ENCODE measurements at regions not wholly inside any gene's neighbourhood (a gene's known extent, or its start where the extent isn't known, plus 50 kb on each side); places are given as distances from the start of the nearest gene placed in this dataset.

GRCh38 chrX:6693051-6693450, 158.1 kb upstream of the VCX3A start:
- DNase-seq: no peak

DNA sequence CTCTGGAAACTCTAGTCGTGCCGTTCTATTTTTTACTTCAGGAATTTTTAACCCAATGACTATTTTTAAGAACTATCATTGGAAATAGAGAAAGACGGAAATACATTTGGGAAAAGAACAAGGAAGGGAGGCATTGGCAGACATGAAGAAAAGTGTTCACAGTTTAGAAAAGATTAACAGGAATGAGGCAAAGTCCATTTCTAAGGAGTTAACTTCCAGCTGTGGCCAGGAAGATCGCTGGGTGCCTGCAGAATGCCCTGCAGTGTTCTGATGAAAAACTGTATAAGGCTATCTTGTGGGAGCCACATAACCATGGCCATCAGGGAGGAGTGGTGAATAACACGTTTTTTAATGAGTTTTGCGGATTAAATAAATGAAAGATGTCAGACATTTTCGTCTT, 150.6 kb upstream of the VCX3A start:
- DNase-seq: no peak

DNA sequence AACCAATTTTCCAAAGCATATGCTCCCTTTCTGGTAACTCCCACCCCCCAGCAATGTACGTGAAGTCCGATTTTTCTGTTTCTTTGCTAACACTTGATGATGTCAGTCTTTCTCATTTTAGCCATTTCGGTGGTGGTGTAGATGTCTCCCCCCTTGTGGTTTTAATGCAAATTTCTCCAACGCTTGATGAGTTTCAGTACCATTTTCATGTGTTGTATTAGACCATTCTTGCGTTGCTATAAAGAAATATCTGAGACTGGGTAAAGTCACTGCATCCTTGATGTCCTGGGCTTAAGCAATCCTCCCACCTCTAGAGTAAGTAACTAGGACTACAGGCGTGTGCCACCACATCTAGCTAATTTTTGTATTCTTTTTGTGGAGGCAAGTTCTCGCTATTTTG, 148.4 kb upstream of the VCX3A start:
- DNase-seq: no peak

DNA sequence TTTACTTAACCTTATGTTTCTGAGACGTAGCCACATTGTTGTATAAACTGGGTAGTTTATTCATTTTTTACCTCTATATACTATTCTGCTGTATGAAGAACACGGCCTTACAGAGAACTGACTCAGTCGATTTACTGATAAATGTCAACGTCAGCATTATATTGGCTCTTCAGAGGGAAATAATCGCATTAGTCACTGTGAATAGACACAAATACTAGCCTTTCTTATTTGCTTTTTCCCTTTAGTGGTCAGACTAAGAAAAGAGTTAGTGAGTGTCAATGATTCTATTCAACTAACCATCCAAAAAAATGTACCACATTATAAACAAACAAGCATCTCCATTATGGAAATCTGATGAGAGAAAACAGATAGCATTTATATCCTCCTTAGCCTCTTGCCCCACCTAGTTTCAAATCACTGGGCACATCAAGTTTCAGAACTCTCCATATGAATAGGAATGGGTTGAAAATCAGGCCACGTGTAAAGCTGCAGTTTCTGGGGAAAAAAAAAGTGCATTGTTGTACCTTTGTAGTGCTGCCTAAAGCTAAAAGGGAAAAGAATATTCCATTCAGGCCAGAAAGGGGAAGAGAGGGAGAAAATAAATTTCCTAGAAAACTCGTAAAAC, 146.7 kb upstream of the VCX3A start:
- DNase-seq: no peak

DNA sequence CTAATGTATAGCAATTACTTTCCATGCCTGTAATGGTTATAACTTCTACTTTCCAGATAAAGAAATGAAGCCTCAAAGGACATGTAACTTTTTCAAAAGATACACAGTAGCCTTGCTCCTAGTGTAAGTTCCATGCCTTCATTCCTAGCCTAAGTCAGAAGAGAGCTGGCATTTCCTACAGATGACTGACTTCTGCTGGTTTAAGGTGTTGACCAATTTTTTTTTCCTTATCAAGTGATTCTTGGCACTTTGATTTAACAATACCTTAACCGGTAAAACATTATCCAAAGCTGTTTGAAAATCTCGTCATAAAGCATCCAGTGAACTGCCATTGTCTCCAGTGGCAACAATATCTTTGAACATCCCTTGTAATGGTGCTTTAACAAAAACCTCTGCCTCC, 145.1 kb upstream of the VCX3A start:
- DNase-seq: no peak

- no peak for DNase-seq
Measured at GRCh38 chrX:6679550-6679949, 144.6 kb upstream of the VCX3A start.

DNA sequence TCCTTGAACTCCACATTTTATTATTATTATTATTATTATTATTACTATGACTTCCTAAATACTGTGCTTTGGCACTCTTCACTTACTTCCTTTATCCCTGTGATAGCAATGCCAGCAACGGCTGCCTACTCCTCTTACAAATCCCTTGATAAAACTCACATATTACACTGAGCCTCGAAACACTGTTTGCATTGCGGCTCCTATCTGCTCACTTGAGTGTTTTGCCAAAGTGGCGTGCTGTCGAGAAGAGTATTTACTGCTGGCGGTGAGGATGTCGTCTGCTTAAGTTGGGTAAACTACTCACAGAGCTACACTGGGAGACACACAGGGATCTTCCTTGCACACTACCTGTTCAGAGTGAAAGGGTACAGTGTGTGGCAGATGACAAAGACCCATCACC, 143.4 kb upstream of the VCX3A start:
- DNase-seq: no peak

- no peak for DNase-seq
Measured at GRCh38 chrX:6674734-6675133, 139.8 kb upstream of the VCX3A start.

DNA sequence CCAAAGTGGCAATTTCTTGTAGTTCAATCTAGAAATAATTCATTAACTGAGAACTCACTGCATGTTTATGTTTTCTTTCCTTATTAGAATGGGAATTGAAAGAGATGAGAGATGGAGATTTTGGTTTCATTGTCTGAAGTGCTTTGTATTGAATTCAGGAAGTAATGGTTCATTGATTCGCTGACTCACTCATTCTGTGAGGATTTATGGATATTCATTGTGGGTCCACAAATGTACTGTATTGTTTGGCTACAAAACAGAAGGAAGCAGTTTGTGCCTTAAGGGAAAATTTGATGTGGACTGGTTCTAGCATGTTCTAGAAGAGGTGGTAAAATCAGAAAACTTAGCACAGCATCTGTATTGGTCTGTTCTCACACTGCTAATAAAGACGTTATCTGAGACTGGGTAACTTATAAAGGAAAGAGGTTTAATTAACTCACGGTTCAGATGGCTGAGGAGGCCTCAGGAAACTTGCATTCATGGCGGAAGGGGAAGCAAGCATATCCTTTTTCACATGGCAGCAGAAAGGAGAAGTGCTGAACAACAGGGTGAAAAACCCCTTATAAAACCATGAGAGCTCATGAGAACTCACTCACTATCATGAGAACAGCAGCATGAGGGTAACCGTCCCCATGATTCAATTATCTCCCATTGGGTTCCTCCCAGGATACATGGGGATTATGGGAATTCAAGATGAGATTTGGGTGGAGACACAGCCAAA, 132.3 kb upstream of the VCX3A start:
- no peak for DNase-seq

GRCh38 chrX:6666624-6667023, 131.7 kb upstream of the VCX3A start:
- no peak for DNase-seq

GRCh38 chrX:6661736-6662135, 126.8 kb upstream of the VCX3A start:
- no peak for DNase-seq

DNA sequence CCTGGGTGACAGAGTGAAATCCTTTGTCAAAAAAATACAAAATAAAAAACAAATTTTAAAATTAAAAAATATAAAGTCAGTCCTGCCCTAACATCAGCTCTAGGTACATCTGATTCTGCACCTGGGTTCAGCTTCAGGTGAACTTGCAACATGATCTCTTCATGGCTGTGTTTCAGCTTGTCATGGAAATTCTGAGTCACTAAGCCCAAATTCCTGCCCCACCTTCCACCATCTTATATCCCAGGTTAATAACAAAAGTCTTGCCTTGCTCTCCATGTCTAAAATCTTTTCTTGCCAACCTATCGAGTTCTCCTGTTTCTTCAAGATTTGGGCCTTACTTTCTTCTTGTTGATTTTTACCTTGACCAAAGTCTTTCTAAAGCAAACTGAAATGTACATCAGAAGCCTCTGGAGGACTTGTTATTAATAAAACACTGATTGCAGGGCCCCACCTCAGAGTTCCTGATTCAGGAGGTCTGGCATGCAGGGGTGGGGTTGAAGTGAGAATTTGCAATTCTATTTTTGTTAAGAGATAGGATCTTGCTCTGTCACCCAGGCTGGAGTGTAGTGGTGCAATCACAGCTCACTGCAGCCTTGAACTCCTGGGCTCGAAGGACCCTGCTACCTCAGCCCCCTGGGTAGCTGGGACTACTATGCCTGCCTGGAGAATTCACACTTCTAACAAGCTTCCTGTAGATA, 125.8 kb upstream of the VCX3A start:
- no peak for DNase-seq

- no peak for DNase-seq
Measured at GRCh38 chrX:6645216-6645615, 110.3 kb upstream of the VCX3A start.

GRCh38 chrX:6644411-6644810, 109.5 kb upstream of the VCX3A start:
- no peak for DNase-seq

DNA sequence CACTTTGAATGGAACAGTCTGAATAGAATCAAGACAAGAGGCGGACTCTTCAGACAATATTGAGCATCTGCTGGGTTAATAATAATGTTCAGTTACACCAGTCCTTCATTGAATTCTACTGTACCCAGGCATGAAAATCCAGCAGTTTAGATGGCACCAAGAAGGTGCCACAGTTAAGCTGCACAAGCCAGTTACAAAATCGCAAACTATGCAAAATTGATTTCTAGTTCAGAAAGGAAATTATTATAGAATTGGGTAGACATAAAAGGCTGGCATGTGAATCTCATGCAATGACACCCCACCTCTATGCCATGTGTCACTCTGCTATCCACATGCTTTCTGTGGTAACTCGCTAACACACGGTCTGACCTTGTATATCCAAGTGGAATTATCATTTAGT, 105.8 kb upstream of the VCX3A start:
- DNase-seq: no peak

- no peak for DNase-seq
Measured at GRCh38 chrX:6614506-6614905, 79.6 kb upstream of the VCX3A start.

DNA sequence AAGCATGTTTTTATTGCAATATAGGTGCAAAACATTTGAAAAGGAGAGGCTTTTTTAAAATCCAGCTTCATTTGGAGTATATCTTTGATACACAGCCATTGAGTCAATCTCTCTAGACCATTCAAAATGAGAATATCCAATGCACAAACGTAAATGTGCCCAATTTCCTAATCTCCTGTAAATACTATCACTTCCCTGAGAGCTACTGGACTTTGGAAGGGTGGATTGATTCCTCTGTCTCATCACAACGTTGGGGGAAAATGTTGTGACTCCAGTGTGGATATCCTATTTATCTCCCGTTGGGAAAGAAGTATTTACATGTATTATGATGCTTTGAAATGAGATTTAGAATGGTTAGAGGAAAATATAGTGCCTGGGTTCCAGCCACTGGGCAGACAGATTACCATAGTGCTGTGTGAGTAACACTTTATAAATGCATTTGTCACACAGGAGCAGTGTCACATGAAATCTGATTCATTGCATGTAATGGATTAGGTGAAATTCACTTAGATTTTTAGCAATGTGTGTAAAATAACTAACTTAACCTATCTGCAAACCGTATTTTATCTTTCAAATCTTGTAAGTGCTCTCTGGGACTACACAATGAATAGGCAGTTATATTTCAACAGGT, 64.4 kb upstream of the VCX3A start:
- no peak for DNase-seq
